ENCODE measurements at regions not wholly inside any gene's neighbourhood (a gene's known extent, or its start where the extent isn't known, plus 50 kb on each side); places are given as distances from the start of the nearest gene placed in this dataset.
"Not testable (repeated sequence)": the region's sequence is repeated elsewhere in the genome, so short reads cannot be mapped to it uniquely, and the experiment has no call there.

DNA sequence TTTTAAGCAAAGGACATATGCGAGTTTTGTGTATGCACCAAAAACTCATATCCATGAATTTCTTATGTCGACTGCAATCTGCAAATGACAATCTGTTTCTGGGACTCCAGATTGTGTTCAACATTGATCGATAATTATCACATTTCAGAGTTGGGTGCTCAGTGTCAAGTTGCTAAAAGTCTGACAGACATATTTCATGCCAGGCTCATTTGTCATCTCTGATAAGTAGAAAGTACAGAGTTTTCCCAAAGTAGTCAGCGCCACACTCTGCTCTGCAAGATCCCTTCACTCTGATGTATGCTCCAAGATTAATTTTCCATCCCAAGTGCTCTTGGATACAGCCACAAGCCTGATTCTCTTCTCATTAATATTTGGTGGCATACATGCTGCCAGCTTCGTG, 331.1 kb downstream of the DOK5 start:
- no peaks in the 10 kb centered on the region for H3K36me3 Mint-ChIP-seq (ENCODE audit: low read depth)
- no peak overlapping the region for H3K27ac Mint-ChIP-seq

DNA sequence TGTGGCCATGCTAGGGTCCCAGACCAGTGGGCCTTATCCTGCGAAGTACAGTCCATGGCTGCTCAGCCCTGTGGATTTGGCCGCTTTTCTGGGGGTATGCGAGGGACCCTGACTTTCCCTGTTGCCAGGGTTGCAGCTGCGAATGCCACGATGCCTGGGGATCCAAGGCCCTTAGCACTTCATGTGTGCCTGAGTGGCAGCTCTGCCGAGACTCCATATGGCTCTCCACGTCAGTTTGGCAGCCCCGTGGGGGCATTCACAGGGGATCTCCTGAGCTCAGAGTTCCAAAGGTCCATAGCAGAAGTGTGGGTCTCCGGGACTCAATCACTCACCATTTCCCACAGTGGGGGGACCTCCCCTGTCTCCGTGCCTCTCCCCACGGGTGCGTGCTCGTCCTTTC, 319.5 kb downstream of the DOK5 start:
- H3K27me3 Mint-ChIP-seq (ENCODE audit: low read depth) = no peaks in the 10 kb centered on the region
- CTCF ChIA-PET = no interaction called here
- DNase-seq (no peak), ATAC-seq (no peak)
- H3K4me3 Mint-ChIP-seq = no peak overlapping the region
- POLR2A ChIA-PET = no interaction called here
- H3K4me1 Mint-ChIP-seq (ENCODE audit: low read depth) = no peaks in the 10 kb centered on the region
- no peak overlapping the region for H3K27ac Mint-ChIP-seq
- peaks cover 8% of the 10 kb centered on the region for H3K9me3 Mint-ChIP-seq (ENCODE audit: insufficient read depth)
- H3K36me3 Mint-ChIP-seq (ENCODE audit: low read depth) = no peaks in the 10 kb centered on the region

More for the DNA sequence above, 331.1 kb downstream of the DOK5 start:
- no peaks in the 10 kb centered on the region for H3K27me3 Mint-ChIP-seq (ENCODE audit: low read depth)
- CTCF ChIA-PET = no interaction called here
- H3K4me3 Mint-ChIP-seq = no peak overlapping the region
- H3K9me3 Mint-ChIP-seq (ENCODE audit: insufficient read depth) = no peaks in the 10 kb centered on the region
- no peak for DNase-seq
- POLR2A ChIA-PET = no interaction called here
- no peaks in the 10 kb centered on the region for H3K4me1 Mint-ChIP-seq (ENCODE audit: low read depth)
- no peak for ATAC-seq

DNA sequence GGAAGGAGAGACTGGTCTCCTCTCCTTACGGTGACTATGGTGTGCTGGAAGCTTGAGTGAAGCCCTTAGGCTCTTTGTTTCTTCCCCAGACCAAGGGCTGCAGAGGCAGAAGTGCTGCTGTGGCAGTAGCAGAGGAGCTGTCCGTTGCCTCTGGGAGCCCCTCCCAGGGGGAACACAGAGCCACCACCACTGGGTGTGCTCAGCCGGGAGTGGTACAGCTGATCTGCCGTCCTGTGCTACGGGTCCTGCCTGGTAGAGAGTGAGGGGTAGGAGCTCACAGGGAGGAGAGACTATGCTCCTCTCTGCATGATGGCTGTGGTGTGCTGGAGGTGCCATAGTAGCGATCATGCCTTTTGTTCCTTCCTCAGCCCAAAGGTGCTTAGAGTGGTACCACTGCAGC, 318.7 kb downstream of the DOK5 start:
- ATAC-seq = no peak
- H3K27me3 Mint-ChIP-seq (ENCODE audit: low read depth) = no peaks in the 10 kb centered on the region
- POLR2A ChIA-PET = no interaction called here

DNA sequence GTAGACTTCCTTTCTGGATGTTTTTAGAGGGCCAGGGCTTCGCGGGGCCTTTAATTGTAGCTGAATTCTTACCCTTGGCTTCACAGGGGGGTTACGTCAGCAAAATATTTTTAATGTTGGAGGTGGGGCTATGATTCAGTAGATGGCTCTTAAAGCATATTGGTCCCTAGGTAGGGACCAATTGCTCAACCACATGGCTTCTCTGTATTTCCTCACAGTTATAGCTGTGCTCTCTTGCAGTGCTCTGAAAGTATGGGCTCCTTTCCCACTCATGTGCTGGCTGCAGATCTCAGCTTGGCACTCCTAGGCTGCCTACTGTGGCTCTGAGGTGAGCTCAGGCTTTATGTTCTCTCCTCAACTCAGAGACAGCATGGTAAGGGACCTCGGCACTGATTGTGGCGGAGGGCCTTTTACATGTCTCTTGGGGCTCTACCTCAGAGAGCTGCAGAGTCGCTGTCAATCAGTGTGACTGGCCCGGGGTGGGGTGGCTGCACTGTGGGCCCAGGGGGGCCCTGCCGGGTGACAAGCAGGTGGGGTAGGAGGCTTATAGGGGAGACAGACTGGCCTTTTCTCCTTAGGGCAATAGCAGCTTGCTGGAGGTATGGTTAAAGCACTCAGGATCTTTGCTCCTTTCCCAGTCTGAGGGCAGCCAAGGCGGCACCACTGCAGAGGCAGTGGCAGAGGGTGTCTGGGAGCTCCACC, 318.0 kb downstream of the DOK5 start:
- peaks cover 11% of the 10 kb centered on the region for H3K9me3 Mint-ChIP-seq (ENCODE audit: insufficient read depth)
- no peak overlapping the region for H3K4me3 Mint-ChIP-seq
- H3K27ac Mint-ChIP-seq = no peak overlapping the region
- no peak for DNase-seq
- ChIA-PET POLR2A (no interaction called here), CTCF (no interaction called here)
- H3K36me3 Mint-ChIP-seq (ENCODE audit: low read depth) = no peaks in the 10 kb centered on the region
- H3K27me3 Mint-ChIP-seq (ENCODE audit: low read depth) = no peaks in the 10 kb centered on the region
- ATAC-seq = no peak
- H3K4me1 Mint-ChIP-seq (ENCODE audit: low read depth) = no peaks in the 10 kb centered on the region

More for the DNA sequence above, 318.7 kb downstream of the DOK5 start:
- CTCF ChIA-PET = no interaction called here
- no peaks in the 10 kb centered on the region for H3K4me1 Mint-ChIP-seq (ENCODE audit: low read depth)
- no peaks in the 10 kb centered on the region for H3K36me3 Mint-ChIP-seq (ENCODE audit: low read depth)
- no peak overlapping the region for H3K27ac Mint-ChIP-seq
- H3K9me3 Mint-ChIP-seq (ENCODE audit: insufficient read depth) = peaks cover 11% of the 10 kb centered on the region
- H3K4me3 Mint-ChIP-seq = no peak overlapping the region
- DNase-seq = no peak

DNA sequence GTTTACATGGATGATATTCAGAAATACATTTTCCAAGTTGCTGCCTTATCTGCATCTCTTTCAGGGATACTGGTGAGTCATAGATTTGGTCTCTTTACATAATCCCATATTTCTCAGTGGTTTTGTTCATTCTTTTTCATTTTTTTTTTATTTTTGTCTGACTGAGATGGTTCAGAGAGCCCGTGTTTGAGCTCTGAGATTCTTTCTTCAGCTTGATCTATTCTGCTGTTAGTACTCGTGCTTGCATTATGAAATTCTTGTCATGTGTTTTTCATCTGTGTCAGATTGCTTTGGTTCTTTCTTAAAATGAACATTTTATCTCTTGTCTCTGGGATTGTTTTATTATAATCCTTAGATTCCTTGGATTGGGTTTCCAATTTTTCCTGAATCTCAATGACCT, 317.3 kb downstream of the DOK5 start:
- CTCF ChIA-PET = interaction anchor here (0.9 kb wide), 1 partner anchor 122 kb away, joined by 3 read pairs; no protein-coding TSS in a partner anchor
- Mint-ChIP-seq H3K27me3 (ENCODE audit: low read depth) (no peaks in the 10 kb centered on the region), H3K4me1 (ENCODE audit: low read depth) (no peaks in the 10 kb centered on the region), H3K9me3 (ENCODE audit: insufficient read depth) (peaks cover 11% of the 10 kb centered on the region), H3K4me3 (no peak overlapping the region), H3K36me3 (ENCODE audit: low read depth) (no peaks in the 10 kb centered on the region), H3K27ac (no peak overlapping the region)
- ATAC-seq = no peak
- POLR2A ChIA-PET = no interaction called here
- no peak for DNase-seq

DNA sequence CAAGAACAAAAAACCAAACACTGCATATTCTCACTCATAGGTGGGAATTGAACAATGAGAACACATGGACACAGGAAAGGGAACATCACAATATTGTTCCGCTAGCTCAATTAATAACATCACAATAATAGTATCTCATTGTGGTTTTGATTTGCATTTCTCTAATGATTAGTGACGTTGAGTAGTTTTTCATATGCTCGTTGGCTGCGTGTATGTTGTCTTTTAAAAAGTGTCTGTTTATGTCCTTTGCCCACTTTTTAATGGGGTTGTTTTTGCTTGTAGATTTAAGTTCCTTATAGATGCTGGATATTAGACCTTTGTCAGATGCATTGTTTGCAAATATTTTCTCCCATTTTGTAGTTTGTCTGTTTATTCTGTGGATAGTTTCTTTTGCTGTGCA, 312.9 kb downstream of the DOK5 start:
- H3K27ac Mint-ChIP-seq; CTCF ChIA-PET; H3K4me1 Mint-ChIP-seq (ENCODE audit: low read depth); POLR2A ChIA-PET; H3K4me3 Mint-ChIP-seq; H3K36me3 Mint-ChIP-seq (ENCODE audit: low read depth); H3K27me3 Mint-ChIP-seq (ENCODE audit: low read depth); DNase-seq; ATAC-seq: not testable (repeated sequence)
- peaks cover 11% of the 10 kb centered on the region for H3K9me3 Mint-ChIP-seq (ENCODE audit: insufficient read depth)

DNA sequence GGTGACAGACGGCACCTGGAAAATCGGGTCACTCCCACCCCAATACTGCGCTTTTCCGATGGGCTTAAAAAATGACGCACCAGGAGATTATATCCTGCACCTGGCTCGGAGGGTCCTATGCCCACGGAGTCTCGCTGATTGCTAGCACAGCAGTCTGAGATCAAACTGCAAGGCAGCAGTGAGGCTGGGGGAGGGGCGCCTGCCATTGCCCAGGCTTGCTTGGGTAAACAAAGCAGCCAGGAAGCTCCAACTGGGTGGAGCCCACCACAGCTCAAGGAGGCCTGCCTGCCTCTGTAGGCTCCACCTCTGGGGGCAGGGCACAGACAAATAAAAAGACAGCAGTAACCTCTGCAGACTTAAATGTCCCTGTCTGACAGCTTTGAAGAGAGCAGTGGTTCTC, 307.4 kb downstream of the DOK5 start:
- DNase-seq, POLR2A ChIA-PET, CTCF ChIA-PET: not testable (repeated sequence)

DNA sequence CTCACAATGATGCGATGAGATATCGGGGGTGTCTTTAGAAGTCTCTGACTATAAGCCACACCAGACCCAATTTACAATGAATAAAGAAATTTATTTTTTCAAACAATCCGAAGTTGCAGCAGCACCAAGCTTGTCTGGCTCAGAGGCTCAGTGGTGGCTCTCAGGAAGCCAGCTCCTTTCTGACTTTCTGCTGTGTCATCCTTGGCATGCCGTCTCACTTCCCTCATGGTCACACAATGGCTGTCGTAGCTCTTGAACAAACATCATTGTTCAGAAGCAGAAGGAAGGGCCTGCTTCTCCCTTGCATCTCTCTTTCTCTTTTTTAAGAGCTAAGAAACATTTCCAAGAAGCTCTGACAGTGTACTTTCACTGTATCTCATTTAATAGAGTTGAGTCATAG, 299.0 kb downstream of the DOK5 start:
- H3K36me3 Mint-ChIP-seq (ENCODE audit: low read depth) = no peaks in the 10 kb centered on the region
- no peaks in the 10 kb centered on the region for H3K27me3 Mint-ChIP-seq (ENCODE audit: low read depth)
- POLR2A ChIA-PET = no interaction called here

More for the DNA sequence above, 307.4 kb downstream of the DOK5 start:
- not testable (repeated sequence) for H3K9me3 Mint-ChIP-seq (ENCODE audit: insufficient read depth); ATAC-seq; H3K27me3 Mint-ChIP-seq (ENCODE audit: low read depth); H3K4me3 Mint-ChIP-seq; H3K4me1 Mint-ChIP-seq (ENCODE audit: low read depth); H3K27ac Mint-ChIP-seq; H3K36me3 Mint-ChIP-seq (ENCODE audit: low read depth)

DNA sequence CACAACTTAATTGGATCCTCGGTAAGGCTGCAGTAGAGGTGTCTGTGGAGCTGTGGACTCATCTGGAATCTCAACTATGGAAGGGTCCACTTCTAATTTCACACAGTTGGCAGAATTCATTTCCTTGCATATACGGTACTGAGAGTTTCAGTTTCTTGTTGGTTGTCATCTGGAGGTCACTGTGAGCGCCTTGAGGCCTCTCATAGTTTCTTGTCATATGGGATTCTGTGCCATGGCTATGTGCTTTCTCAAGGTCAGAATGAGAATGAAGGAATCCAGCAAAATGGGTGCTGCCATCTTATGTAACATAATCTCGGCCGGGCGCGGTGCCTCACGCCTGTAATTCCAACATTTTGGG, 298.2 kb downstream of the DOK5 start:
- Mint-ChIP-seq H3K27ac (no peak overlapping the region), H3K9me3 (ENCODE audit: insufficient read depth) (peaks cover 9% of the 10 kb centered on the region), H3K4me3 (no peak overlapping the region), H3K27me3 (ENCODE audit: low read depth) (no peaks in the 10 kb centered on the region), H3K36me3 (ENCODE audit: low read depth) (no peaks in the 10 kb centered on the region), H3K4me1 (ENCODE audit: low read depth) (no peaks in the 10 kb centered on the region)
- CTCF ChIA-PET = no interaction called here
- DNase-seq (no peak), ATAC-seq (no peak)
- POLR2A ChIA-PET = no interaction called here

More for the DNA sequence above, 299.0 kb downstream of the DOK5 start:
- CTCF ChIA-PET = interaction anchor here (0.6 kb wide), 1 partner anchor 206 kb away, joined by 3 read pairs; no protein-coding TSS in a partner anchor
- Mint-ChIP-seq H3K4me3 (no peak overlapping the region), H3K9me3 (ENCODE audit: insufficient read depth) (peaks cover 9% of the 10 kb centered on the region), H3K4me1 (ENCODE audit: low read depth) (no peaks in the 10 kb centered on the region), H3K27ac (no peak overlapping the region)
- ATAC-seq (no peak), DNase-seq (no peak)

DNA sequence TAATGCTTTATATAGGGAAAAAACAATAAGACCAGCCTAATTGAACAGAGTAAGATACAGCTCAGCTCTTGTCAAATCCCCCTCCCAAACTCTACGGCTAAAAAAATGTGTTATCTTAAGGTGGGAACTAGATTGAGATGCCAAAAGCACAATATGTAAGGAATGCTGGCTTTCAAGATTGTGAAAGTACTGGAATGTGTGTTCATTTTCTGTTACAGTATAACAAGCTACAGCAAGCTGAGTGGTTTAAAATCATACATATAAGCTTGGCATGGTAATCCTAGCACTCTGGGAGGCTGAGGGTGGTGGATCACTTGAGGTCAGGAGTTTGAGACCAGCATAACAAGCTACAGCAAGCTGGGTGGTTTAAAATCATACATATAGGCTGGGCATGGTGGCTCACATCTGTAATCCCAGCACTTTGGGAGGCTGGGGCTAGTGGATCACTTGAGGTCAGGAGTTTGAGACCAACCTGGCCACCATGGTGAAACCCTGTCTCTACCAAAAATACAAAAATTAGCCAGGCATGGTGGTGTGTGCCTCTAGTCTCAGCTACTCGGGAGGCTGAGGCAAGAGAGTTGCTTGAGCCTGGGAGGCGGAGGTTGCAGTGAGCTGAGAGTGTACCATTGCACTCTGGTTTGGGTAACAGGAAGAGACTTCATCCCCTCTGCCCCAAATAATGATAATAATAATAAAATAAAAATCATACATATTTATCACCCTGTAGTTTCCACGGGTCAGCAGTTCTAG, 297.7 kb downstream of the DOK5 start:
- Mint-ChIP-seq H3K27me3 (ENCODE audit: low read depth) (no peaks in the 10 kb centered on the region), H3K4me3 (no peak overlapping the region), H3K4me1 (ENCODE audit: low read depth) (no peaks in the 10 kb centered on the region), H3K27ac (no peak overlapping the region), H3K36me3 (ENCODE audit: low read depth) (no peaks in the 10 kb centered on the region), H3K9me3 (ENCODE audit: insufficient read depth) (peaks cover 9% of the 10 kb centered on the region)
- ChIA-PET CTCF (no interaction called here), POLR2A (no interaction called here)
- no peak for ATAC-seq
- no peak for DNase-seq

DNA sequence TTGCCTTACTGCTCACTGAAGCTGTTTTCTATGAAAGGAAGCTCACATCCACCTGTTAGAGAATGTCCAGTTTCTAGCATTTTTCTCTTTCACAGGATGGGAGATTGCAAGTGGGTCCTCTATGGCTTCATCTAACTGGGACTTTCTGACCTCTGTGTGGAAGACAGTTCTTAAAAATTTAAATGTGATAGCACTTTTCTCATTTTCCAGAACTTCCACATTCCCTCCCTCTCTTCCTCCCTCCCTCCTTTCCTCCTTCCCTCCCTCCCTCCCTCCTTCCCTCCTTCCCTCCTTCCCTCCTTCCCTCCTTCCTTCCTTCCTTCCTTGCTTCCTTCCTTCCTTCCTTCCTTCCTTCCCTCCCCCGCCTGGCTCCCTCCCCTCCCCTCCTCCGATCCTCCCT, 291.1 kb downstream of the DOK5 start:
- CTCF ChIA-PET = no interaction called here
- ATAC-seq (no peak), DNase-seq (no peak)
- no peaks in the 10 kb centered on the region for H3K4me1 Mint-ChIP-seq (ENCODE audit: low read depth)
- H3K4me3 Mint-ChIP-seq = no peak overlapping the region
- POLR2A ChIA-PET = no interaction called here
- H3K36me3 Mint-ChIP-seq (ENCODE audit: low read depth) = no peaks in the 10 kb centered on the region
- H3K27me3 Mint-ChIP-seq (ENCODE audit: low read depth) = no peaks in the 10 kb centered on the region
- H3K27ac Mint-ChIP-seq = no peak overlapping the region
- peaks cover 1% of the 10 kb centered on the region for H3K9me3 Mint-ChIP-seq (ENCODE audit: insufficient read depth)

DNA sequence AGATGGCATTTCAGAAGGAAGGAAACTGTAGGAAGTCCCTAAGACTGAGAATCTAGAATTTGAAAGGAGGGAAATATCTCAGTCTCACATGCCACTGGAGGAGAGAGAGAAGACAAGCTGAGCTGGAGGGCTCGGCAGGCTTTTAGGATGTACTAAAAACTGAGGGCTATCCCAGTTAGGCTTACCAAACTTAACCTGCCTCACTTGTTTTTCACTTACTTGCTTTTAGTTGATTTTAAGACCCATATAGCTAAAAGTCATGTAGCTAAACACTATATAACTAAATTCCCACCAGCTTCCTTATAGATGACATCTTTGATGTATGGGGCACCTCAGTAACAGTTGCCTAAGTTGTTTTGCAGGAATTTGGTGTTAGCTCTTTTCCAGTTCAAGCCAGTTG, 288.0 kb downstream of the DOK5 start:
- Mint-ChIP-seq H3K36me3 (ENCODE audit: low read depth) (no peaks in the 10 kb centered on the region), H3K27ac (no peak overlapping the region), H3K9me3 (ENCODE audit: insufficient read depth) (peaks cover 9% of the 10 kb centered on the region), H3K4me3 (no peak overlapping the region), H3K27me3 (ENCODE audit: low read depth) (no peaks in the 10 kb centered on the region), H3K4me1 (ENCODE audit: low read depth) (no peaks in the 10 kb centered on the region)
- no peak for DNase-seq
- ChIA-PET POLR2A (no interaction called here), CTCF (no interaction called here)
- no peak for ATAC-seq

DNA sequence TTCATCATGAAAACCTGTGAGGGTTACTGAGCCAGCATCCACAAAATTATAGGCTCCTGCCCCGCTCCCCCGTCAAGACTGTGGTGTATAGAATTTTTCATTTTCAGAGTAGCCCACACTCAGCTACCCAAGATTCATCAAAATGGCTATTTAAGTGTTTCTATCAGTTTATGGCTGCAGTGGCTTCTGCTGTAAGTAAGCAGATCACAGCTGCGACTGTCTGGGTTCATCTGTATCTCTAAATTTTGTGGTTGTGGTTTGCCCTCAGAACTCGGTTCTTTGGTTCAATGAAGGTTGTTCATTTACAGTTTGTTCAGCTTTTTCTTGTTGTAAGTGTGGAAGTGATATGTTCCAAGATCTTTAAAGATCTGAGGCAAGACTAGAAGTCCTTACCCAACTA, 284.2 kb downstream of the DOK5 start:
- Mint-ChIP-seq H3K4me3 (no peak overlapping the region), H3K27me3 (ENCODE audit: low read depth) (no peaks in the 10 kb centered on the region), H3K9me3 (ENCODE audit: insufficient read depth) (peaks cover 9% of the 10 kb centered on the region), H3K4me1 (ENCODE audit: low read depth) (no peaks in the 10 kb centered on the region), H3K36me3 (ENCODE audit: low read depth) (no peaks in the 10 kb centered on the region), H3K27ac (no peak overlapping the region)
- CTCF ChIA-PET = no interaction called here
- DNase-seq (no peak), ATAC-seq (no peak)
- POLR2A ChIA-PET = no interaction called here

All from activated CD8-positive, alpha-beta T cell treated with anti-CD3 and anti-CD28 coated beads, Interleukin-2, amount 10 ng/mL, durations not matched to agents 7 days and 5 days (primary cell).